Inflammatory macrophage (primary cell): ENCODE measurements at regions not wholly inside any gene's neighbourhood (a gene's known extent, or its start where the extent isn't known, plus 50 kb on each side); places are given as distances from the start of the nearest gene placed in this dataset.

Experiments
- DNase-seq, 2 donors: peaks; one replicate each; pipeline ENCODE4 v3.0.0-alpha.2; 2020 to 2022

DNA sequence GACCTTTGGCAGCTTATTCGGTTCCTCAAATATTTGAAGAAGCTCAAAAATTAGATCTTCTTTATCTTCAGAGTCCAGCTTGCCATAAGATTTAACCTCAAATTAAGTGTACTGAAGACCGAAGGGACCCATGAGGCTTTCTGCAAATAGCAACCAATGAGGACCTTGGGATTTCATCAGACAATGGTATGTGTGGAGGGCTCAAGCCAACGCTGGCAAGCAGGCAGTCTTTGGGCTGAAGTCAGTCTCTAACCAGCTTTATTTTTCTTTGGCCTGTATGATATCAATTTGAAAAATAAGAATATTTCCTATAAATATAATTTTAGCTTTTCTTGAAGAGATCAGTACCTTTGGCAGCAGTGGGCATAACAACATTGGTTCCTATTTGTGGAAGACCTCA, 692.7 kb downstream of the MCTP2 start:
- DNase-seq: no peak

DNA sequence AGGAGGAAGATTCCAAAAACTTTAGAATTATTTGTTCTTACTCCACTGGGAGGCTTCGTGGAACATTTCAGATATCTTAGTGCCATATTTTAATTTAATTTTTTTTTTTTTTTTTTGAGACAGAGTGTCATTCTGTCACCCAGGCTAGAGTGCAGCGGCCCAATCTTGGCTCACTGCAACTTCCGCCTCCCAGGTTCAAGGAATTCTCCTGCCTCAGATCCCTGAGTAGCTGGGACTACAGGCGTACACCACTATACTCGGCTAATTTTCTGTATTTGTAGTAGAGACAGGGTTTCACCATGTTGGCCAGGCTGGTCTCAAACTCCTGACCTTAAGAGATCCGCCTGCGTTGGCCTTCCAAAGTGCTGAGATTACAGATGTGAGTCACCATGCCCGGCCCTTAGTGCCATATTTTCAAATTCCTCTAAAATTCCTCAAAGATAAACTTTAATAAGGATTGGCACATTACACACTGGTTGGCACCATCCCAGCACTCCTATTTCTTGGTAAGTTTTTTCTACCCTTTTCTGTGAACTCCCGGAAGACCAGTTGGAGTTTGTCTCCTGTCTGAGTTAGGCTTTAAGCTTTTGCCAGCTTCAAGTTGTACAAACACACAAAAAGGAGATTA, 693.7 kb downstream of the MCTP2 start:
- DNase-seq: no peak

DNA sequence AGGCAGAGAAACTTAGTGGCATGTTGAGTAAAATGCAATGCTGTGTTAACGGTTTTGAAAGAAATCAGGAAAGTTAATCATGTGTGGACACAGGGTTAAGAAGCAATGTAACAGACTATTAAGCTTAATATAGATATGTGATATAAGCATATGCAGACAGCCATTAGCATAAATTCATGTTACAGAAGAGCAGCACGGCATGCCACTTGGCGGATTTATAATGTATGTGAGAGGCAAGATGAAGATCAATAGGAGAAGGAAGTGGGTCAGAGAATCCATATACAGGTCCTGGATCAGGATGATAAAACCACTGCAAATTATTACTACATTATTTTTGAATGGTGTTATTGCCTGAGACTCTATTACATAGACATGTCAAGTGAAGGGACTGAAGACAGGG, 694.3 kb downstream of the MCTP2 start:
- DNase-seq: no peak

DNA sequence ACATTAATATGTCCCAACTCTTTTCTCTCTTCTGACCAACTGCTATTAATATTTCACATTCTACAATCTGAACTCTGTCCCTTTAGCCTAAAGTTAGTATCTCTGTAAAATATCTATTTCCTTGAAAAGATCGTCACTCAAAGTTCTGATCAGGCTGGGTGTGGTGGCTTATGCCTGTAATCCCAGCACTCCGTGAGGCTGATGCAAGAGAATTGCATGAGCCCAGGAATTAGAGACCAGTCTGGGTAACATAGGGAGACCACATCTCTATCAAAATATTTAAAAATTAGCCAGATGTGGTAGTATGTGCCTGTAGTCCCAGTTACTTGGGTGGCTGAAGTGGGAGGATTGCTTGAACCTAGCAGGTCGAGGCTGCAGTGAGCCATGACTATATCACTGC, 695.6 kb downstream of the MCTP2 start:
- no peak for DNase-seq

DNA sequence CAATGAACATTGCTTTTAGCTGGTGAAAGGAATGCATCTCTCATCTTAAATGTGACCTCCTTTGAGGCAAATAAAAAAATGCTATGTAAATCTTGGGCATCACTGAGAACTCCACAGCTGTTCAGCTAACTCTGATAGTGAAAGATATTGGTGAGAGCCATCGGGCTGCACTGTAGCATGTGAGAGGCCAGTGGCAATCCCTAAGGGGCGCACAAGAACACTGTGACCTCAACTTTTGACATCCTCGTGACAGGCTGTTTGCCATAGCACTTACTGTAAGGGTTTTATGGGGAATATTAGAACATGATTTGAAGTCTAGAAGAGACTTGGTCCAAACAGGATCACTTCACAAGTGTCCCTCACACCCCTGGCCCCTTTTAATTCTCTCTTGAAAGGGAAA, 697.9 kb downstream of the MCTP2 start:
- DNase-seq: no peak

DNA sequence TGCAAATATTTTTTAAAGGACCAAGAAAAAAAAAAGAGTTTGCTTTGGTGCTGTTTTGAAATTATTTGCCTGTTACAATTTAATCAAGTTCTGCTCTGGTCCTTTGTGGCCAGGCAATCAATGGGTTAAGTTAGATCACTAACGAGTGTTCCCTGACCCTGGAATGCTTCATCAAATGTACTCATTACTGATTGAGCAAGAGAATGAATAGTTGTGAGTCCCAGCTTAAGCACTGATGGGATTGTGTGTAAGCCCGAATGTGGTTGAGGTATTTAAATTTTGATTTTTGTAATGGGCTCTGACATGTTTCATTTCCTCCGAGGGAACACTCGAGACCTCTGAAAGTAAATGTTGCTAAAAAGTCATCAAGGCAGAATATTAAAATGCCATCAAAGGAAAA, 699.1 kb downstream of the MCTP2 start:
- no peak for DNase-seq

DNA sequence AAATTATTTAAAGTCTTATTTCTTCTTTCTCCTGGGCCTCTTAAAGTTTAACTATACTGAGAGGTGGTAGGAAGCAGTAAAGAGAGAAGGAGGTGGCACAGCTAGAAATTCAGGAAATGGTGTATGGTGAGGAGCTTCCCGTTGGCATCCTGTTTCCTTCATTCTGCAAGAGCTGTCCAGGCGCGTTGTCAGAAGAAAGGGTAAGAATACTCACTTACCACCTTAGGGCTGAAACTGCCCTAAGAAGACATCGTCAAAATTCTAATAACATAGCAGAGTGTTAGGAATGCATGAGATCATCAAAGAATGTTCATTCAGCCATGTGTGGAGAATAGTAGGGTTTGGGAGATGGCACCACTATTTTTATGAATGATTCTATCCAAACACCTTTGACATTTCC, 699.6 kb downstream of the MCTP2 start:
- DNase-seq: no peak

DNA sequence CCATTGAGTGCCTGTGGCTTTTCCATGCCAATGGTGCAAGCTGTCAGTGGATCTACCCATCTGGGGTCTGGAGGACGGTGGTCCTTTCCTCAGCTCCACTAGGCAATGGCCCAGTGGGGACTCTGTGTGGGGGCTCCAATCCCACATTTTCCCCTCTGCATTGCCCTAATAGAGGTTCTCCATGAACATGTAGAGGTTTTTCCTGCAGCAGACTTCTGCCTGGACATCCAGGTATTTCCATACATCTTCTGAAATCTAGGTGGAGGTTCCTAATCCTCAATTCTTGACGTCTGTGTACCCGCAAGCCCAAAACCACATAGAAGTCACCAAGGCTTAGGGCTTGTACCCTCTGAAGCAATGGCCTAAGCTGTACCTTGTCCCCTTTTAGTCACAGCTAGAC, 703.1 kb downstream of the MCTP2 start:
- DNase-seq: no peak

DNA sequence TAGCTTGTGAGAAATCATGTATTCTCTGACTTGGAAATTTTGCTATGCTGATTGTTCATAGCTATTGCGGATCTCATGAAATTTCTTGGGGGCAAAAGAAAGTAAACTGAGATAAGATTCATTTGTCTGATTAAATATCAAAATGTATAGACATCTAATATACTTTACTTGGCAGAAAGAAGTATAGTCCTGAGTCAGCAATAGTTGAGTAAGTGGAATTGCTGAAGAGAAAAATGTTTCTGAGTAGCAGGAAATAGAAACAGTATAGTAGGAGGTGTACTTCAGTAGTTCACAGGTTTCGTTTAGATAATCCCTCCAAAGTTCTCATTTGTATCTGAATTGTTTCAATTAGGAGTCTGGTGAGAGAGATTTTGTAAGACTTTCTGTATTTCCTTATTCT, 705.9 kb downstream of the MCTP2 start:
- DNase-seq: no peak

DNA sequence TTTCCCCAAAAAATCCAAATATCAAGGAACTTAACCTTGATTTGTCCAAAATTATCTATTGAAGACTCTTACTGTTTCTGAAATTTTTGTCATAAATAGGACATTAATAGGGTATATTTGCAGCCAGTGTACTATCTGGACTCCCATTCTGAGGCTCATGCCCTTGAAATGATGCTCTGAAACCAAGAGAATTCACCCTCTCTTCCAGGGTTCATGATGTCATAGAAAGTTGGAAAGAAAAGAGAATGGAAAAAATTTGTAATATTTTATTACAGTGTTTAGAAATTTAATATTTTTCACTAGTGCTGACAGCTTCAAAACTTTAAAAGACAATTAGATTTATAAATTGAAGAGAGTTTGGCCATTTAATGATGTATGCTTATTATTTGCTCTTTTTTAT, 712.5 kb downstream of the MCTP2 start:
- no peak for DNase-seq

DNA sequence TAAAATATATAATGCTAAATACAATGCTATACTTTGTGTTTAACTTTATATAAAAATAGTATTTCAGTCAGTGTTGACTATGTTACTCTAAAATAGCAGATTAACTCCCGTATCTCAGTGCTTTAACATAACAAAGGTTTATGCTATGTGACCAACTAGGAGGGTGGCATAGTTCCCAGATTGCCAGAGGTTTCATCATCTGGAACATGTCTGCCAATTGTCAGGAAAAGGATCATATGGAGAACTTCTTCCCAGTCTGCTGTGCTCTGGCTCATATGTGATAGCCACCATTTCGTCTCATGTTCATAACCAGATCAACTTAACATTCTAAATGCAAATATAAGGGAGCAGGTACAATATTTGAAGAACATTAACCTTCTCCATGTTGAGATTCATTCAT, 720.2 kb downstream of the MCTP2 start:
- no peak for DNase-seq

DNA sequence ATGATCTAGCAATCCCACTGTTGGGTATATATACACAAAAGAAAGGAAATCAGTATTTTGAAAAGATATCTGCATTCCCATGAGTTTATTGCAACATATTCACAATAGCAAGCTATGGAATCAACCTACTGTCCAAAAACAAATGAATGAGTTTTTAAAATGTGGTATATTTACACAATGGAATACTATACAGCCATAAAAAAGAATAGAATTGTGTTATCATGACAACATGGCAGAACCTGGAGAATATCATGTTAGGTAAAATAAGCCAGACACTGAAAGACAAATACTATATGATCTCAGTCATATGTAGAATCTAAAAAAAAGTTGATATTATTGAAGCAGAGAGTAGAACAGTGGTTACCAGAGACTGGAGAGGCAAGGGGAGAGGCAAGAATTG, 732.6 kb downstream of the MCTP2 start:
- DNase-seq: no peak

DNA sequence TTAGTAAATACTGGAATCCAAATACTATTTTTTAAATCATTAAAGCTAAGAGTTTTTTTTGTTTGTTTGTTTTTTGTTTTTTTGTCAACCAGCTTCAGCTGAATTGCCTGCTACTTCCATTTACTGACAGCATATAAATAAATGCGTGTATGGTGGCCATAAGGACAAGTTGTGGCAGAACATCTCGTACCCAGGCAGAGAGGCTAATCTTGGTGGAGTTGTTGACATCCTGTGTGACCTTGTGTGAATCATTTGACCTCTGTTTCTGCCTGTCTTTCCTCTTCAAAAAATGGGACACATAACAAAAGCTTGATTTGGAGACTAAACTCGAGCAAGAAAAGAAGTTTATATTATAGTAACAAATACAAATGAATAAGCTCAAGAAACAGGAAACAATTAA, 734.2 kb downstream of the MCTP2 start:
- DNase-seq: no peak

DNA sequence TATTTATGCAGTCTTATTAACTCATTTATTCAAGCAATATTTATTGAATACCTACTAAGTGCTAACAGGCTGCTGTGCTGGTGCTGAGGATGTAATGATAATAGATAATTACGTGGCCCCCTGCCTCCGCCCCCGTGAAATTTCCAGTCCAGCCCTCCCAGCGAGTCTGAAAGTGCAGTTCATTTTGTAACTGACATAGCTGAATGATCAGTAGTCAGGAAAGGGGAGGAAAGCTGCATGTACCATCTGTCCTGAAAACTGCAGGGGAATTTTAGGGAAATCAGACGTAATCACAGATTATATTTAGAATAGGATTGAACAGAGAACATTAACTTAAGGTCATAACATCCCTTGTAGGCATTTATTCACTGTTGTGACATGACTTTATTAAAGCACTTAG, 736.8 kb downstream of the MCTP2 start:
- no peak for DNase-seq

DNA sequence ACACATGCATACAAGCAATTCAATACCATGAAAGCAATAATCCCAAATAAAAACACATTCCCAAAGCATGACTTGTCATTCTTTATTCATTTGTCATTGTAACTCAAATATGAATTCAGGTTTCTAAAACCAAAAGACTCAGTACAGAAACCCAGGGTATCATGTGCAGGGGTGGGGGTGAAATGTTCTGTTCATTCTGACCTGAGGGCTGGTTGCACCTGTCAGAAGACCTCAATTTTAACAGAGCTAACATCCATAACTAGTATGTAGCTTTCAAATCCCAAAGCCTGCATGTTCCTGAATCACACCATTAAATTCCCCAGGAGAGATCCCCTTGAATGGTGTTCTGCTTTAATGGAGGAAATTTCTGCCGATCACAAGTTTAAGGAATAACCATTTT, 738.7 kb downstream of the MCTP2 start:
- no peak for DNase-seq

DNA sequence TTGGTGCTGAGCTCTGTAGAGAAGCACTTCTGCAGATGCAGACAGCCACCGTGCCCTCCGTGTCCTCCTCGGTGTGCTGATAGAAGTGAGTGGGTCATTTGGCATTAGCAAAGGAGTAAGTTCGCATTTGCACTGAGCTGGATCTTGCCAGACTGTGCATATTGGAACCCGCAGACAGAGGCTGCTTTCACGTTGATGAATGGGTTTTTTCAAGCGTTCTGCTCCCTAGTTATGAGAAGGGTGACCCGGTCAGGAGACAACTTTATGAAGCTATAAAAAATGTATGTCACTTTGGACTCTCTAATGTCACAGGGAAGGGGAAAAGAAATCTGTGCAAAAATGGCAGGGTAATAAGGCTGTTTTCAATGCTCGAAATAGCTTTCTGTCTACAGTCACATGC, 739.4 kb downstream of the MCTP2 start:
- DNase-seq: no peak

DNA sequence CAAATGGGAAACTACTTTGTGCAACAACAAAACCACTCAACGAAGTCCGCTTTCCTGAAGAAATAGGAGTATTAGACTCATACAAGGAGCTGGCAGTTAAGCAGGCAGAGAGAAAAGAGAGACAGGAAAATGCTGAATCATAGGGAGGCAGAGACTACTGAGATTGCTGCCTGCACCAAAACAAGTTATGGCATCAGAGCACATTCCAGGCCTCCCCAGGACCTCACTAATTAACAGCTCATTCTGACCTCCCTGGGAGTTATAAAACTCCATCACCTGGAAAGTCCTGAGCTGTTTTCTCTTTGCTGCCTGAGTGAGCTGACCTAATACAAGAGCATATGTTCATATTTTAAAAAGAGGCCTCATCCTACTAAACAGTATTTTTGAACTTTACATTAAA, 741.0 kb downstream of the MCTP2 start:
- DNase-seq: no peak

DNA sequence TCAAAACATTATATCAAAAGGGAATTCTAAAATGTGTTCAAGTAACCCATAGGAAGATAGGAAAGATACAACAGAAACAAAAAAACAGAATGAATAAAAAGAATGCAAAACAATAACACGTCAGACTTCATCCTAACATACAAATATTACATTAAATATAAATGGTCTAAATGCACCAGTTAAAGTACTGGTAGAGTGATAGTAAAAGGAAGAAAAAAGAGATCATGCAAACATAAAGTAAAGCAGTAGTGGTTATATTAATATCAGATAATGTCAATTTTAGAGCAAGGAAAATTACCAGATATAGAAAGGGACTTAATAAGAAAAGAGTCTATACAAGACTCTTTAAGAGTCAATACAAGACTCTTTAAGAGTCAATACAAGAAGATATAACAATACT, 755.7 kb downstream of the MCTP2 start:
- DNase-seq: no peak

DNA sequence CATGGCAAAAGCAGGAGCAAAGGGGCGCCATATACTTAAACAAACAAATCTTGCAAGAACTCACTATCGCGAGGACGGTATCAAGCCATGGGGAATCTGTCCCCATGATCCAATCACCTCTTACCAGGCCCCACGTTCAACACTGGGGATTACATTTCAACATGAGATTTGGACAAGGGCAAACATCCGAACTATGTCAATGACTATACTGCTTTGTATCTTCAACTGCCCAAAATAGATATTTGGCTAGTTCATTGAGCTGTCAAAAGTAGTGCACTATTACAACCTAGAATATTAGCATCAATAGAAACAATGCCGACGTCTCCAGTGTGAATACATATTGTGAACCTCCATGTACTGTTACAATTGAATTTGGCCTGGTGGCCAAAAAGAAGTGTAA, 760.4 kb downstream of the MCTP2 start:
- no peak for DNase-seq

DNA sequence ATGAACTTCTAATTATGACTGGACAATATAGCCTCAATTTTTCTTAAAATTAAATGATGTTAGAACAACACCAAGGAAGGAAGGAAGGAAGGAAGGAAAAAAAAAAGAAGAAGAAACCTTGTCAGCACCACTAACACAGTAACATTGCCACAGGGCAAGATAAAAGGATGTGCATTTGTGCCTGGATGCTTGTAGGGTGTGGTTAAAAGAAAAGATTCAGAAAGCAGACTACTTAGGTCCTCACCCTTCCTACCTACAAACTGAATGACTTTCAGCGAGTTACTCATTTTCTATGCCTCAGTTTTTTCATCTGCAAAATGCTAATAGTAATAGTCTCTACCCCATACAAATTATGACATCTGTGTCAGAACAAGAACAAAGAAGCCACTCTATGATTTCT, 778.3 kb downstream of the MCTP2 start:
- DNase-seq: no peak

DNA sequence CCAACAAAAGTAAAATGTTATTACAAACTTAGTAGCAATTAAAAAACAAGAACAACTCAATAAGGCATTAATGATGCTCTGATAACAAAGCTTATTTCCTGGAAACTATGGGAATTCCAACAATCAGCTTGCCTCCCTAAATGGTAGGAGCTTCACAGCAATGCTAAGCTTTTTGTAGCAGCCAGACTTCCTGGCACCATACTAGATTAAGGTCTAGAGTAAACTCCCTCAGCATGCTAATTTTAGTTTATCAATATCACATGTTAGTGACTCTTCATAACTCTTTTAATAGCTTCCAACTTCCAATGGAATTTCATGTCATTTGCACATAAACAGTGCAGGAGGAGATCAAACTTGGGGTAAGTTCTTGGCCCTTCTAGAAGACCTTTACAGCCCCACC, 782.0 kb downstream of the MCTP2 start:
- no peak for DNase-seq

DNA sequence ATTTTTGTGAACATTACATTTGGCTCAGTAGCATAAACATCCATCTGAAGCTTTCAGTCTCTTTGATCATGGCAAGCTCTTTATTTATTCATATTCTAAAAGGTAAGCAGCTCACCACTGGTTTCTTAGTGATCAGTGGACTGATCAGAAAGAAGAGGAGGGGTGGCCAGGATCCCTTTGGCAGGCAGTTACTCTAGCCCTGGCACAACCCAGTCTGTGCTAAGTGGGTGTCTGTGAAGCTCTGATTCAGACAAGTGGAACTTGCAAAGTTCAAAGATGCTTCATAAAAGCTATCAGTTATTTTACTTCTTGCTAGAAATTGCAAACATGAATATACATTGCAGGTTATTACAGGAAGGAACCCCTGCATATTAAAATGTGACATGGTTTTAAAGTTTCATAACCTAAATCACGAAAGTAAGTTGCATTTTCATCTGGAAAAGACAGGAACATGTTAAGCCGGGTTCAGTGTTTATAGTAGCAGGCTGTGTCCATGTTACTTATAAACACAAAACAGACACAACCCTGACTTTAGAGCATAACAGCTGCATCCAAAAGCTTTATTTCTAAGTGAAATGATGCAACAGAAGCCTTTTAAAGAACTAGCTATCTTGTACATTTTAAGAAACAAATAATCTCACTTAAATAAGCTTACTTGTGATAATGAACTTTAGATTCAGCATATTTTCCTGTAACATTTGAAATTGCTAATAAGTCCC, 785.3 kb downstream of the MCTP2 start:
- DNase-seq: no peak

DNA sequence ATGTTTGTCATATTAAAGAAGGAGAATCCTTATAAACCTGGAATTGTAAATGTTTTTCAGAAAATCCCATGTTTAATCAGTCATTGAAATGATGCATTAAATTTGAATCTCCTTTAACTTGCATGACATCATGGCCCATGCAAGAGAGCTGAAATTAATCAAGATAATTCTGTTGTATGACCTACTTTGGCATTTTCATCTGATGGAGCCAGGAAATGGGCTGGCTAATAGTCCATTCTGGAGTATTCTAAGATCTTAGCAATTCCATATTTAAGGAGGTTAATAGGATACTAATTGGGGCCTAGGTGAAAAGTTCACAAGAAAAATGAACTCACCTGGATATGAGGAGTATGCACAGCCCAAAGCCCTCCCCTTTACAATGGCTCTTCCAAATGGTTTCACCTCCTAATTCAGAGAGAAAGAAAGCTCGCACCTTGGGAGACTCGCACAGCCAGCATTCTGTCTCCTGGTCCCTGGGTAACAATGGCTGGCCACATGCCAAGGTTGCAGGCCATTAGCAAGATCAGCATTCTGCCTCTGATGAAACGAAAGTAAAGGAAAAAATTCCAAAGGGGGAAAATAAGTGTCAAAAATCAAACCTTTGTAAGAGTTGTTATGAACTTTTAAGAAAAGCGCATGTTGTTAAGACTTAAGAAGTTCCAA, 786.4 kb downstream of the MCTP2 start:
- DNase-seq: no peak

DNA sequence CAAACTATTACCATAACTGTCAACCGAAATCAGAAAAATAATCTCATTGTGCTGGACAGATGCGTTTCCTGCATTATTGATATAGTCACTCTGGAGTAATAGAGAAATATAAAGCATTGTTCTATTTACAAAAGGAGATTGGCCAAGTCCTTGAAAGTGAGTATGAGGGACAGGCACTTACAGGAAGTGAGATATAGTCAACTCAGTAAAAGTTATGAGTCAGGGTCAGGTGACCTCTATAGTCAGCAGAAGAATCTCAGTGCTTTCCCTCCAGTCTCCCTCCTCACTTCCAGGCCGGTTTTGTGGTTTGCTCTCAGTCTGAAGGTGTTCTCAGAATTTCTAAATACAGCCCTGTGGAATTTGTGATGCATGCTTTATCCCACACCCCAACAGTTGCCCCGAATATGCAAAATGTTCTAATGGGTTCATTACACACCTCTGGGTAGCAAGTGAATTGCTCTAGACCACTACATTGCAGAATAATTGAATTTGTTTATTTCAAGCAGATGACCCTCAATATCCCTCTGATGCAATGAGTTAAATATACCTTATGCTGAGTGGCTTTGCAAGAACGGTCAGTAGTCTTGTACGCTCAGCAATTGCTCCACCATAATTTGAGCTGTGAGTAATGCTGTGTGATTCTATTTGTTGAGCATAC, 787.7 kb downstream of the MCTP2 start:
- no peak for DNase-seq
